NCI-H82 treated with DMSO at 0.1 percent for 48 hours (cell line): ENCODE measurements at regions not wholly inside any gene's neighbourhood (a gene's known extent, or its start where the extent isn't known, plus 50 kb on each side); places are given as distances from the start of the nearest gene placed in this dataset.
"Not testable (repeated sequence)": the region's sequence is repeated elsewhere in the genome, so short reads cannot be mapped to it uniquely, and the experiment has no call there.

Experiments
- DNase-seq: peaks from one replicate; lab custom pipeline; 2025; ENCODE audit not compliant: unreplicated experiment; lab: John Stamatoyannopoulos, UW

DNA sequence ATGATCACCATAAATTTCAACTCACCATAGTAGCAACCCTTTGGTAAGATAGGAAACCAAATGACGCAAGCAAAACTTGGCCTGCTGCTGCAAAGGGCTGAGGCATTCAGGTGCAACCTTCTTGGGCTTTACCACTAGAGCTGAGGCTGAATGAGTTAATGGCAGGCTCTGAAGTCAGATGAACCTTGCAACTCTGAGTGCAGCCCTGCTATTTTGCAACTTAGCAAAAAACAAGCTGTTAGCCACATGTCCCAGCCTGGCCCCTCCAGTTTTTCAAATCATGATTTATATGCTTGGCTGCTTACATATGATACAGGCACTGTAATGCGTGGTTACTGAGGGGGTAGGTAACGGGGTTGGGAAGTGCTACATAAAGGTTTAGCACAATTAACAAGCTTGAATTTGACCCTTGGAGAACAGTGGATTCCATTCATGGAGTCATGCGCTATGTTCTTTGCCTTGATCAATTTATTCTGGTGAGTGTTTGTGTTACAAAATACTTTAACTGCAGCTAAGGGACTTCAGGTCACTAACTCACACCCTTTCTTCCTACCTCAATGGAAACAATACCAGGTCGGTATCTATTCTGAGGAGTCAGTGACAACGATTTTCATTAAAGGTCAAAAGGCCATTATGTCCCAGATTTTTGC is 80.5 kb upstream of the PPARGC1A start:
- no peak for DNase-seq

DNA sequence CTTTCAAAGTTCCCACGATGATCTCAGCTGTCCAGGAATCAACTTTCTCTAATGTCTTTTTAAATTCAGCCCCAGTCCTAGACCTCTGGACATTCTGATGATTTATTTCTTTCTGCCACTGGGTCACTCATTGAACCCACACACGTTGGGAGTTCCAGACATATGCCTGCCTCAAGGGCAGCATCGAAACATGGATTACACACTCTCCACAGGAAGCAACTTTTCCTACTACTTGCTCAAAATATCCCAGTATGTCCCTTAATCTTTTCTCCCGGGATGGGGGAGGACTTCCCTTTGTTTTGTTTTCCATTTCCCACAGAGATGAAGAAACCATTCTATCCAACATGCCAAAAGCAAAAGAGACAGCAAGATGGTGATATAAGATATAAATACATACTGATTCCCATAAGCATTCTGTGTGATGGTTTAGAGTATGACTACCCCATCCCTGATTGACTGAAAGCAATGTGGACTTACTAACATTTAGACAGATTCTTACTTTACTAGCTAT is 79.8 kb upstream of the PPARGC1A start:
- no peak for DNase-seq

DNA sequence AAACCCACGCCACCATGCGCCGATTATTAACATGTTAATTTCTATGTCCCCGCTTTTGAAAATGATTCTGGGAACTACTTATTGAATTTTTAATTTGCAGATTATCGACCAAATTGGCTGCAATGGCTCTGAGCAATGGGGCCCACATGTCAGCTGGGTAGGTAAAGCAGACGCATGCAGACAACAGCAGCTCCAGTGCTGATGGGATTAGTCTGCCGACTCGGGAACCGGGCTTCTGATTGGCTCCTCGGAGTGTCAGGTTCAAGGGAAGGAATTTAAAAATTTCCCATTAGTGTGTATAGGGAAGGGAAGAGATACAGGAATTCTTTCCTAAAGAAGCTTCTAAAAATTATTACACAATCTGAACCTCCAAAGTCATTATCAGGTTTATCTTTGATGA is 77.4 kb upstream of the PPARGC1A start:
- DNase-seq = no peak

DNA sequence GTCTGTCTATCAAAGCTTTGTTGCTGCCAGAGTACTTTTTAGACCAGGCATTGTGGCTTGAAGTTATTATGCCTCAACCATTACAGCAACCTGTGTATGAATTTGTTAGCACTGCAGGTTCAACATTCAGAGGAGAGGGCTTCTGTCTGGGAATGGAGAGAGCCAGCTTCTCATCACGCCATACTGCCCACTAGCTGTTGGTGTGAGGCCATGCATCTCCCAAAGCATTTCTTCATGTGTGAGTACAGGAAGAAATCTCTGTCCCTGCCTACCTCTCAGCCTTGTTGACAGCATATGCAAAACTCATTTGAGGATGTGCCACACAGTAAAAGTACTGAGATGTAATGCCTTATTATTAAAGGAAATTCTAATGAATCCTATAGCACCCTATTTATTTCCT is 76.9 kb upstream of the PPARGC1A start:
- DNase-seq = no peak

DNA sequence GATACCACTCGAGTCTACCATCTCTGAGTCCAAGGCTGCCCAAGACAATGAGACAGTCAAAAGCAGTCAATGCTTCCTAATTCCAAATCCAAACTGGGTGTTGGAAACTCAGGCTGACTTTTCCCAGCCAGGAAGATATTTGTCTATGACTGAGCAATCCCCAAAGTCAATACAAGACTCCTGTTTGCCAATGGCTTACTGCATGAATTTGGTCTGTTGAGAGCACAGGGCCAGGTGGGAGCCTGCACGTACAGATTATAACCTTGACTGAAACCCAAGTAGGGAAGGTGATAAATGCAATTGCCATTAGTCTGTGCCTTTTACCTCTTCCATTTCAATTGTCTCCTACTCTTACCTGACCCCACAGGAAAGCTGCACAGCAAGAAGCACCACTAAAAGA is 72.6 kb upstream of the PPARGC1A start:
- no peak for DNase-seq

DNA sequence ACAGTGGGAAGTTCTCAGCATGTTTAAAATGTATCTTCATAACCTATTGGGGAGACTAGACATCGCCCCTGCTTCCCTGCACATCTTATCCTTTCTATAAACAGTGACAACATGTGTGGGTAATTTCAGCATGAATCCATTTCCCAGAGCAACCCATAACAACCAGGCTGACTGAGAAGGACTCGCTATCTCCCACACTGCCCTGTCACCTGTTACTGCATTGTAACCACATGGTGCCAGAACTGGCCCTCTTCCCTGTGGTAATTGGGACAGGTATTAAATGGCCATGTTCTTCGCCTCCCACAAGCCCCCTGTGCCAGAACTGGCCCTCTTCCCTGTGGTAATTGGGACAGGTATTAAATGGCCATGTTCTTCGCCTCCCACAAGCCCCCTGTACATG is 71.5 kb upstream of the PPARGC1A start:
- DNase-seq = not testable (repeated sequence)

DNA sequence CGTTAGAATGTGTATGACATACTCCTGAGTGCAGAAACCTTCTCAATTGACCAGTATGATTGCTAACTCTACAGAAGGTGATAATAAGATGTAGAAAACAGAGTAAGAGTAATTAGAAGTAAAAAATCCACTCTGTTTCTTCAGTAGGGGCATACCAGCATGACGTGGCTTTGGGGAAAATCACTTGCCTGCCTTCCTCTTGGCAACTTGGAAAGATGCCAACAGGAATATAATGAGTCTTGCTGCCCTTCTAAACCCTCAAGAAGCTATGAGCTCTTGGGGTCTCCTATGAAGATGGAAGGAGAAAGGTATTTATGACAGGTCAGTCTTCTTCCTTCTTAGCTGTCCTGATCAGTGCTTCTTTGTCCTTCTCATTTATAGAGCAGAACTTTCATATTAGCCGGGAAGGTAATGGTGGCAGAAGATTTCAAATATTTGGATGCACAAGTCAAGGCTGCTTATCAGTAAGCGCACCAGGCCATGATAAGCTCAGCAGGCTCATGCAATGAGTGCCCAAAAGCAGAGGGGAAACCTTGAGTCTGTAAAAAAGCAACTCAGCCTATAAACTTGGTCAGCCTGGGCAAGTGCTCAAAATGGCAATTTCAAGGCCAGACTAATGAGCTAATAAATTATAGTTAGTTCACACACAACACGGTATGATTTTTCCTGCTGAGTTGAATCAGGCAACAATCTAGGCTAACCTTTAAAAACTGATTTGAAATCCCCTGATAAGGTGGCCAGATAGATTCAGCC is 69.7 kb upstream of the PPARGC1A start:
- DNase-seq = no peak

DNA sequence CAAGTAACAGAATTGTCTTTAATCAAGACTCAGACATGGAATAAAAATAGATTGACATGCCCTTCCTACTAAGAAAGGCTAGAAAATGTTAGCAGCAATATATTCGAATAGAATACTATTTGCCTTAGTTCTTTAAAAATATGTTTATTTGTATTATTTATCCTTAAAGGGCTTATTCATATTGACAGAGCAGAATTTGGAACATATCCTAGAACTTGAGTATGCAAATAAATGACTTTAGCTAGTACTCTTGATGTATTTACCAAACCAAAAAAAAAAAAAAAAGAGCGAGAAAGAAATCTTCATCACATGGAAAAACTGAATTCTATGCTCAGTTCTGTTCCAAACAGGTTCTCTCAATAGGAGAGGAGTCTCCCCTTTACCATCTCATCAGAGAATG is 68.9 kb upstream of the PPARGC1A start:
- DNase-seq = no peak

DNA sequence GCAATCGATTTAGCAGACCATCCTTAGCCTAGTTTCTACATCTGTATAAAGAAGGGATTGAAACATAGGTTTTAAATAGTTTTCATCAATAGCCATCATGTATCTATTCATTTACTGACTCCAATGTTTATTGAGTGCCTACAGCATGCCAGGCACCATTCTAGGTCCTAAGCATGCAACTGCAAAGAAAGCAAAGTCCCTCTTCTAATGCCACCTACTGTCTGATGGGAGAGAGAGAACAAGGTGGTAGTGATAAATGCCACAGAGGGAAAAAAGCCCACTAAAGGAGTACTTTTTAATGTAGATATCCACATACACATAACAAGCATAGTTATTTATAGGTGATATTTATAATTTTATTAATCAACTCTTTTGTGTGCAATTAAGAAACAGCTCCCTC is 67.6 kb upstream of the PPARGC1A start:
- no peak for DNase-seq

DNA sequence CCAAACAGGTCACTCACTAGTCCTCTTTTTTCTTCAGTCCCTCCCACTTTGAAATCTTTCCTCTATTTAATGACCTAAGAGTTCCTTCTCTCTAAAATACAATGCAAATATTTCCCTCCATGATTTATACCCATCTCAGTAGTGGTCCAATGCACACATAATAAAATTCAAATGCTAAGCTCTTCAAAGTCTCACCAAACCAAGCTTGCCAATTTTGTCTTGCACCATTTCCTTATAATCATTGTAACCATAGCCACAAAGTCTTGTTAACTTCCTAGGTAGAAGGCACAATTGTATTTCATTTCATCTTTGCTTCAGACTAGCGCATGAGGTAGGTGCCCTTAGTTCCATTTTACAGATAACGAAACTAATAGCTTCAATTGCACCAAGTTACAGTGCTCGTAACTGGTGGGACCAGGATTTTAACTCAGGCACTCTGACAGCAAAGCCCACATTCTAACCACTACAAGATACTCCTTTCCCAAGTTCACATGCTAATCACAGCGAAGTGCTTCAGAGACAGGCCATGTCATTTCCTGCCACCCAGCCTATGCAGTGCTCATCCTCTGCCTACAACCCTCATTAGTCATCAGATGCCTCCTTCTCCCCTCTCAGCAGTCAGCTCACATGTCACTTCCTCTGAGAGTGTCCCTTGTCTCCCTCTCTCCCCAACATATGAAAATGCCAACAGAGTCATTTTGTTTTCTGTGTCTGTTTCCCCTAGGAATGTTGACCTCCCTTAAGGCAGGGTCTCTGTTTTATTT is 66.9 kb upstream of the PPARGC1A start:
- no peak for DNase-seq

DNA sequence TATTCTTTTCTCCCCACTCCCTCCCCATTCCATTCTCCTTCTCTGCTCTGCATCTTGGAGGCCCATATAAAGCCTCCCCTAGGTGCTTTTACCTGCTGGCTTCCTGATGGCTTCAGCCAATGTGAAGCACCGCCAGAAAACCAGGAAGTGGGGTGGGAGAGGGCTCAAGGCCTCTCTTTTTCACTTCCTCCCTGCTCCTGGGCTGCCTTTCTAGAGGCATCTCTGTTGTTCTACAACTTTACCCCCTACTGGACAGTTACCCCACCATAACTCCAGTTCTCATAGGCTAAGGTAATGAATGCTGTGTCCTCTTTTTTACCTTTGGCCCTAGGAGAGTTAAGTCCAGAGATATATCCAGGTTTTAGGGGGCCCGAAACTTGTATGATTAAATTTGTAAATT is 62.4 kb upstream of the PPARGC1A start:
- DNase-seq = no peak

DNA sequence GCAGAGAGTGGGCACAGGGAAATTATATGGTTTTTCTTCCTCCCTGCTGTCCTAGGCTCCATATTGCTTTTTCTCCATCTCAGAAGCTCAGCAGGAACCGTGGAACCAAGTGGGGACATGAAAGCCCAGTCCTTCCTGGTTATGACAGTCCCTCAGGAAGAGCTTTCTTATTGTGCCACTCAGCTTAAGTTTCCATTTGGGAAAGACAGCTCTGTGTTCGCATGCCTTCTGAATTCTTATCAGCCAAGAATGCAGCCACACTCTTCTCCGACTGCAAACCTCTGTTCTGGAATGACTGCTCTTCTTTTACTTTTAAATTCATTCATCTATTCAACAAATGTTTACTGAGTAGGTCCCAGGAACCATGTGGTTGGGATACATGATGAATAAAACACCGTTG is 58.0 kb upstream of the PPARGC1A start:
- DNase-seq = no peak

DNA sequence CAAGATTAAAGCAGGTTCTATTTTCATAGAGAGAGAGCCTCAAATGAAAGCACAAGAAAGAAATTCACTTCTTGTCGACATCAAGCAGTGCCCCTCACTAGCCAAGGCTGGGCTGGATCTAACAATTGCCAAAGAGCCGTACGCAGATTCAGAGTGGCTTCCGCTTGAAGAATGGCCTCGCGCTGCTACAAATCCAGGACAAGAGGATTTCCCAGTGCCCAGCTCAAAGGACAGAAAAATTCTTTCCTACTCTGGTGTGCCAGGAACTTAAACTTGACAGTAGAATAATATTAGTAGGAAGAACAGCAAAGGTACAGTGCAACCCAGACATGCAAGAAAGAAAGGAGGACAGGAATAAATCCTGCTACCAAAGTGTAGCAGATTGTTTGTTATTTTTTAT is 56.5 kb upstream of the PPARGC1A start:
- no peak for DNase-seq

DNA sequence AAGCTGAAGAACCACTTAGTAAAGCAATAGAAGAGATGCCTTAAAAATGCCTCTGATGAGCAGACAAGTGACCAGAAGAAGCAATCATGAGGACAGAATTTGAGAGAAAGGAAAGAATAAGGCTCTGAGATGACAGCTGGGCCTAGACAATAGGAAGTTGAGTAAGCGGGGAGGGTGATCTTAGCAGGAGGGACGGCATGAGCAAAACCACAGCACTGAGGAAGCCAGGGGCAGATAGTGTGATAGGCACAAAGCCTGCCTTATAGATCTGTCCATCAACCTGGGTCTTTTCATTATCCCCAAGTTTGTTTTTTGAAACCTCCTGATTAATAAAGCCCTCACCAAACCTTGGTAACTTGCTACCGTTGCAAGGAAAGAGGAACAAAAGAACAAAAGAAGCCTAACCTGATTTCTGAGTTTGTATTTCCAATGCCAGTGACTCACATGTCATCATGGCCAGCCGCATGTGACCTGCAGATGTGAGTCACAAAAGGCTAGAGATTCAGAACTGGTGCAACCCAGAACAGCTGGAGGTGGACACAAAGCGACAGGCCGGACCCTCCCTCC is 55.7 kb upstream of the PPARGC1A start:
- DNase-seq = no peak

DNA sequence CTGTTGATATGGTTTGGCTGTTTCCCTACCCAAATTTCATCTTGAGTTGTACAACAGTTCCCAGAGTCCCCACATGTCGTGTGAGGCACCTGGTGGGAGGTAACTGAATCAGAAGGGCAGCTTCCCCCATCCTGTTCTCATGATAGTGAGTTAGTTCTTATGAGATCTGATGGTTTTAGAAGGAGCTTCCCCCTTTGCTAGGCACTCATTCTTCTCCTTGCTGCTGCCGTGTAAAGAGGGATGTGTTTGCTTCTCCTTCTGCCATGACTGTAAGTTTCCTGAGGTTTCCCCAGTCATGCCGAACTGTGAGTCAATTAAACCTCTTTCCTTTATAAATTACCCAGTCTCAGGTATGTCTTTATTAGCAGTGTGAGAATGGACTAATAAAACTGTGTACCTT is 54.7 kb upstream of the PPARGC1A start:
- DNase-seq = not testable (repeated sequence)

DNA sequence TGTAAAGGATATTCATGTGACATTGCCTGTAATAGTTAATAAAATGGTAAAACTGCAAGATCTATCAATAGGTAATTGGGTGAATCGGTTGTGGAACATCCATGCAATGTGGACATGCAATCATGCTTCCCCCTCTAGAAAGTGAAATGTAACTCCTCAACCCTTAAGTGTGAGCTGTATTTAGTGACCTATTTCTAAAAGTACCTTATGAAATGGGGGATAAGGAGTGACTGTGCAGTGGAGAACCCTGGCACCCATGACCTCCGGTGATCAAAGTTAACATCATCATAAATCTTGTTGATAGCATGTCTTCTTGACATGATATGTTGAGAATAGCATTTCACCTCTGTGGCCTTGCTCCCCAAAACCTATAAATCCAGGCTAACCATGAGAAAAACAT is 53.6 kb upstream of the PPARGC1A start:
- no peak for DNase-seq

DNA sequence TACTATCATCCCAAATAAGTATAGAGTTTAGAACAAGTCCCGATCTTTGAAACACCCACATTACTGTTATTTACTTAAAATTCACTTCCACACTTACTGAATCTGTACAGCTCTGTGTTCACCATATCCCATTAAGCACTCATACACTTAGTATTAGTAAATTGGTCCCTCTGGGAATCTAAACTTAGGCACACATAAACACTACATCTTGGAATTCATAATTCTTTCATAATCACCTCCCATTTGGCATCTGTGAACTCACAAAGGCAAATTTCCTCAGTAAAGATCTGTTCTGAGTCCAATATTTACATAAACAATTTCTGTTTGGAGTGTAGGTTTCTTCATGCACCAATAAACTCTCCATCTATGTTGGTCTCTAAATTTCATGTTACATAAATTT is 52.6 kb upstream of the PPARGC1A start:
- DNase-seq = no peak
